ENCODE measurements at regions not wholly inside any gene's neighbourhood (a gene's known extent, or its start where the extent isn't known, plus 50 kb on each side); places are given as distances from the start of the nearest gene placed in this dataset.

GRCh38 chr5:91283899-91284298, 99.2 kb downstream of the ARRDC3 start:
- no peak overlapping the region for H2AFZ ChIP-seq (ENCODE audit: control insufficient read depth, low read length)
- no peaks in the 10 kb centered on the region for H3K27me3 ChIP-seq (ENCODE audit: control insufficient read depth, extremely low read depth, insufficient read depth, low read length)
- H3K4me3 ChIP-seq (ENCODE audit: control insufficient read depth in 2 of 3, extremely low read depth in 1 of 3, insufficient read depth in 2 of 3, low read depth in 1 of 3, low read length in 3 of 3): no peak overlapping the region
- H3K4me1 ChIP-seq (ENCODE audit: control insufficient read depth, extremely low read depth, insufficient read depth, low read length): peaks cover 24% of the 10 kb centered on the region
- dilution Hi-C loops (cut with MboI; ENCODE audit: extremely low pct_ligation_motif_present, low sequenced_read_pairs): no loop called here
- no peak overlapping the region for H3K9ac ChIP-seq (ENCODE audit: control insufficient read depth, extremely low read depth, insufficient read depth, low read length)
- no peak overlapping the region for H3K27ac ChIP-seq (ENCODE audit: control insufficient read depth, insufficient read depth, low read length)
- no peaks in the 10 kb centered on the region for H3K79me2 ChIP-seq (ENCODE audit: control insufficient read depth, insufficient read depth, low read length)
- TF ChIP-seq, protein P1, sequence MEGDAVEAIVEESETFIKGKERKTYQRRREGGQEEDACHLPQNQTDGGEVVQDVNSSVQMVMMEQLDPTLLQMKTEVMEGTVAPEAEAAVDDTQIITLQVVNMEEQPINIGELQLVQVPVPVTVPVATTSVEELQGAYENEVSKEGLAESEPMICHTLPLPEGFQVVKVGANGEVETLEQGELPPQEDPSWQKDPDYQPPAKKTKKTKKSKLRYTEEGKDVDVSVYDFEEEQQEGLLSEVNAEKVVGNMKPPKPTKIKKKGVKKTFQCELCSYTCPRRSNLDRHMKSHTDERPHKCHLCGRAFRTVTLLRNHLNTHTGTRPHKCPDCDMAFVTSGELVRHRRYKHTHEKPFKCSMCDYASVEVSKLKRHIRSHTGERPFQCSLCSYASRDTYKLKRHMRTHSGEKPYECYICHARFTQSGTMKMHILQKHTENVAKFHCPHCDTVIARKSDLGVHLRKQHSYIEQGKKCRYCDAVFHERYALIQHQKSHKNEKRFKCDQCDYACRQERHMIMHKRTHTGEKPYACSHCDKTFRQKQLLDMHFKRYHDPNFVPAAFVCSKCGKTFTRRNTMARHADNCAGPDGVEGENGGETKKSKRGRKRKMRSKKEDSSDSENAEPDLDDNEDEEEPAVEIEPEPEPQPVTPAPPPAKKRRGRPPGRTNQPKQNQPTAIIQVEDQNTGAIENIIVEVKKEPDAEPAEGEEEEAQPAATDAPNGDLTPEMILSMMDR (optimal IDR thresholded peaks at IDR 0.05 in 1 of 3, IDR thresholded peaks at IDR 0.05 in 1 of 3, conservative IDR thresholded peaks at IDR 0.05 in 1 of 3; ENCODE audit: extremely low read depth in 1 of 3, insufficient read depth in 2 of 3, low read length in 3 of 3): no peak
- TF ChIP-seq EZH2 (IDR thresholded peaks at IDR 0.05; ENCODE audit: low read length): no peak
- H3K9me1 ChIP-seq (ENCODE audit: control insufficient read depth, extremely low read depth, insufficient read depth, low read length): no peaks in the 10 kb centered on the region
- H3K4me2 ChIP-seq (ENCODE audit: control insufficient read depth, extremely low read depth, insufficient read depth, low read depth, low read length): no peak overlapping the region
- DNase-seq (ENCODE audit: low read depth, low spot score): no peak
- no peaks in the 10 kb centered on the region for H3K36me3 ChIP-seq (ENCODE audit: control insufficient read depth in 2 of 2, extremely low read depth in 1 of 2, insufficient read depth in 2 of 2, low read length in 2 of 2)
- FAIRE-seq: no peak
- no peaks in the 10 kb centered on the region for H3K9me3 ChIP-seq (ENCODE audit: control insufficient read depth, low read depth, low read length)
- no peaks in the 10 kb centered on the region for H4K20me1 ChIP-seq (ENCODE audit: control insufficient read depth, extremely low read depth, insufficient read depth, low read length)

- no peaks in the 10 kb centered on the region for H3K36me3 ChIP-seq (ENCODE audit: control insufficient read depth in 2 of 2, extremely low read depth in 1 of 2, insufficient read depth in 2 of 2, low read length in 2 of 2)
- H3K4me1 ChIP-seq (ENCODE audit: control insufficient read depth, extremely low read depth, insufficient read depth, low read length): peaks cover 24% of the 10 kb centered on the region
- FAIRE-seq (no peak), DNase-seq (ENCODE audit: low read depth, low spot score) (no peak)
- no peak for TF ChIP-seq EZH2 (IDR thresholded peaks at IDR 0.05; ENCODE audit: low read length)
- TF ChIP-seq, protein P1 (optimal IDR thresholded peaks at IDR 0.05 in 1 of 3, IDR thresholded peaks at IDR 0.05 in 1 of 3, conservative IDR thresholded peaks at IDR 0.05 in 1 of 3; ENCODE audit: extremely low read depth in 1 of 3, insufficient read depth in 2 of 3, low read length in 3 of 3): no peak
- no peaks in the 10 kb centered on the region for H4K20me1 ChIP-seq (ENCODE audit: control insufficient read depth, extremely low read depth, insufficient read depth, low read length)
- H3K27me3 ChIP-seq (ENCODE audit: control insufficient read depth, extremely low read depth, insufficient read depth, low read length): no peaks in the 10 kb centered on the region
- H3K79me2 ChIP-seq (ENCODE audit: control insufficient read depth, insufficient read depth, low read length): no peaks in the 10 kb centered on the region
- H3K9ac ChIP-seq (ENCODE audit: control insufficient read depth, extremely low read depth, insufficient read depth, low read length): no peak overlapping the region
- H3K9me3 ChIP-seq (ENCODE audit: control insufficient read depth, low read depth, low read length): no peaks in the 10 kb centered on the region
- H3K27ac ChIP-seq (ENCODE audit: control insufficient read depth, insufficient read depth, low read length): no peak overlapping the region
- no peak overlapping the region for H3K4me2 ChIP-seq (ENCODE audit: control insufficient read depth, extremely low read depth, insufficient read depth, low read depth, low read length)
- no peak overlapping the region for H2AFZ ChIP-seq (ENCODE audit: control insufficient read depth, low read length)
- H3K9me1 ChIP-seq (ENCODE audit: control insufficient read depth, extremely low read depth, insufficient read depth, low read length): no peaks in the 10 kb centered on the region
- dilution Hi-C loops (cut with MboI; ENCODE audit: extremely low pct_ligation_motif_present, low sequenced_read_pairs): no loop called here
- no peak overlapping the region for H3K4me3 ChIP-seq (ENCODE audit: control insufficient read depth in 2 of 3, extremely low read depth in 1 of 3, insufficient read depth in 2 of 3, low read depth in 1 of 3, low read length in 3 of 3)
Measured at GRCh38 chr5:91283326-91283725, 99.8 kb downstream of the ARRDC3 start.
